H1 (cell line): ENCODE measurements at regions not wholly inside any gene's neighbourhood (a gene's known extent, or its start where the extent isn't known, plus 50 kb on each side); places are given as distances from the start of the nearest gene placed in this dataset.

Source experiments
- CTCF ChIA-PET: fragments of 300-600 bp; sonication (Branson Sonifier 250); formaldehyde crosslinking; loops from one replicate; lab custom pipeline; 2021; ENCODE audit not compliant: partially characterized antibody; lab: Charles Lee
- POLR2A ChIA-PET: fragments of 300-600 bp; sonication (Branson Sonifier 250); formaldehyde crosslinking; loops from one replicate; lab custom pipeline; 2021; ENCODE audit warnings: inconsistent platforms; ENCODE audit not compliant: partially characterized antibody; lab: Charles Lee
- DNase-seq, 2 experiments: peaks; one replicate each; pipeline versions ENCODE4 v3.0.0 to v3.0.0-alpha.2; 2010 to 2022; ENCODE audit warnings: low spot score in 2 of 2, low read depth in 1 of 2, mixed read lengths in 1 of 2
- FAIRE-seq: peaks from 2 replicates; lab custom pipeline; 2011; peaks lifted over from hg19 to GRCh38; lab: Jason Lieb, UNC
- H2AFZ ChIP-seq: 2 replicates; pipeline ENCODE4 v1.8.1; 2012; ENCODE audit warnings: low read length, inconsistent platforms
- H2AK5ac ChIP-seq: 2 replicates; pipeline ENCODE4 v1.6.1; 2013; ENCODE audit warnings: low read depth, low read length
- H2BK120ac ChIP-seq: replicated peaks from 2 replicates; pipeline ENCODE3; 2013; ENCODE audit warnings: low read depth, low read length, inconsistent platforms
- H2BK12ac ChIP-seq: 2 replicates; pipeline ENCODE4 v1.6.1; 2013; ENCODE audit warnings: low read depth, low read length
- H2BK15ac ChIP-seq: 2 replicates; pipeline ENCODE4 v1.6.1; 2013; ENCODE audit warnings: low read length
- H2BK20ac ChIP-seq: 2 replicates; pipeline ENCODE4 v1.6.1; 2013; ENCODE audit warnings: low read length
- H2BK5ac ChIP-seq: 2 replicates; pipeline ENCODE4 v1.6.1; 2013; ENCODE audit warnings: low read depth, low read length
- H3K14ac ChIP-seq: 2 replicates; pipeline ENCODE4 v1.6.1; 2013; ENCODE audit warnings: inconsistent platforms; ENCODE audit not compliant: insufficient read length
- H3K18ac ChIP-seq: 2 replicates; pipeline ENCODE4 v1.6.1; 2013; ENCODE audit warnings: low read length; ENCODE audit errors: extremely low read depth
- H3K23ac ChIP-seq: 2 replicates; pipeline ENCODE4 v1.6.1; 2013; ENCODE audit warnings: inconsistent platforms; ENCODE audit not compliant: insufficient read length
- H3K23me2 ChIP-seq: 2 replicates; pipeline ENCODE4 v1.6.1; 2013; ENCODE audit warnings: low read depth, low read length
- H3K27ac ChIP-seq: 2 replicates; pipeline ENCODE4 v1.6.1; 2011; ENCODE audit warnings: low read depth, low read length, inconsistent platforms
- H3K27me3 ChIP-seq, 4 experiments: replicated peaks in 1 of 4; 1 replicate in 1 of 4; 2 replicates in 3 of 4; pipeline versions ENCODE4 v1.6.1 to v1.8.1; 2011 to 2013; ENCODE audit warnings: low read length in 3 of 4, mild to moderate bottlenecking in 3 of 4, inconsistent platforms in 2 of 4, mixed read lengths in 2 of 4, moderate library complexity in 1 of 4; ENCODE audit not compliant: control insufficient read depth in 3 of 4, insufficient read depth in 3 of 4; ENCODE audit errors: extremely low read depth in 1 of 4
- H3K36me3 ChIP-seq, 4 experiments: 2 replicates each; pipeline versions ENCODE4 v1.6.1 to v1.8.1; 2011 to 2013; ENCODE audit warnings: mild to moderate bottlenecking in 4 of 4, low read length in 3 of 4, moderate library complexity in 2 of 4, control low read depth in 1 of 4, inconsistent platforms in 1 of 4; ENCODE audit not compliant: insufficient read depth in 4 of 4, control insufficient read depth in 2 of 4
- H3K4ac ChIP-seq: replicated peaks from 2 replicates; pipeline ENCODE3; 2013; ENCODE audit warnings: low read length, low read depth, mixed read lengths, inconsistent platforms; ENCODE audit not compliant: insufficient read length
- H3K4me1 ChIP-seq, 4 experiments: replicated peaks in 1 of 4; 1 replicate in 1 of 4; 2 replicates in 3 of 4; pipeline versions ENCODE4 v1.6.1 to v1.8.1; 2011 to 2013; ENCODE audit warnings: low read length in 3 of 4, inconsistent platforms in 2 of 4, mixed read lengths in 1 of 4; ENCODE audit not compliant: insufficient read depth in 4 of 4, control insufficient read depth in 3 of 4
- H3K4me2 ChIP-seq, 2 experiments: 2 replicates each; pipeline versions ENCODE4 v1.6.1 to v1.8.1; 2011 to 2013; ENCODE audit warnings: low read depth in 2 of 2, low read length in 2 of 2, control low read depth in 1 of 2, inconsistent platforms in 1 of 2, mild to moderate bottlenecking in 1 of 2; ENCODE audit not compliant: insufficient read depth in 1 of 2
- H3K4me3 ChIP-seq, 4 experiments: fragments of 200-600, 300-600 bp in 1 of 4; sonication (generic), shearing (Covaris generic), sonication (Bioruptor Twin) in 1 of 4; 2 replicates each; pipeline versions ENCODE4 v1.5.1 to v1.8.1; 2011 to 2016; ENCODE audit warnings: low read length in 4 of 4, low read depth in 3 of 4, control low read depth in 2 of 4, inconsistent platforms in 2 of 4, mild to moderate bottlenecking in 2 of 4, mixed read lengths in 1 of 4, moderate library complexity in 1 of 4; ENCODE audit not compliant: insufficient read depth in 2 of 4; ENCODE audit errors: extremely low read depth in 1 of 4
- H3K56ac ChIP-seq: replicated peaks from 2 replicates; pipeline ENCODE3; 2013; ENCODE audit warnings: low read depth, mild to moderate bottlenecking, mixed read lengths, low read length, inconsistent platforms; ENCODE audit not compliant: insufficient read length
- H3K79me1 ChIP-seq: 2 replicates; pipeline ENCODE4 v1.6.1; 2013; ENCODE audit warnings: low read depth, low read length, control low read depth
- H3K79me2 ChIP-seq, 2 experiments: 2 replicates each; pipeline versions ENCODE4 v1.6.1 to v1.8.1; 2012 to 2013; ENCODE audit warnings: low read length in 2 of 2, mild to moderate bottlenecking in 2 of 2, inconsistent platforms in 1 of 2; ENCODE audit not compliant: insufficient read depth in 2 of 2, control insufficient read depth in 1 of 2
- H3K9ac ChIP-seq, 4 experiments: replicated peaks in 1 of 4; 1 replicate in 1 of 4; 2 replicates in 3 of 4; pipeline versions ENCODE4 v1.6.1 to v1.8.1; 2011 to 2013; ENCODE audit warnings: low read depth in 3 of 4, low read length in 3 of 4, control low read depth in 2 of 4, mild to moderate bottlenecking in 2 of 4, moderate library complexity in 2 of 4, inconsistent platforms in 1 of 4; ENCODE audit errors: extremely low read depth in 1 of 4
- H3K9me3 ChIP-seq, 2 experiments: 2 replicates each; pipeline versions ENCODE4 v1.6.1 to v1.8.1; 2012 to 2013; ENCODE audit warnings: mild to moderate bottlenecking in 2 of 2, moderate library complexity in 2 of 2, control low read depth in 1 of 2, inconsistent platforms in 1 of 2, low read depth in 1 of 2, low read length in 1 of 2, mixed read lengths in 1 of 2; ENCODE audit not compliant: insufficient read depth in 2 of 2
- H4K20me1 ChIP-seq, 2 experiments: replicated peaks in 1 of 2; 2 replicates each; pipeline versions ENCODE3 to v1.8.1; 2011 to 2013; ENCODE audit warnings: inconsistent platforms in 2 of 2, low read length in 2 of 2, mild to moderate bottlenecking in 1 of 2; ENCODE audit not compliant: insufficient read depth in 2 of 2, control insufficient read depth in 1 of 2
- H4K5ac ChIP-seq: 2 replicates; pipeline ENCODE4 v1.6.1; 2013; ENCODE audit warnings: low read length, low read depth, mixed read lengths, inconsistent platforms; ENCODE audit not compliant: insufficient read length
- H4K8ac ChIP-seq: 2 replicates; pipeline ENCODE4 v1.8.0; 2013; ENCODE audit warnings: mild to moderate bottlenecking, moderate library complexity, low read length, inconsistent platforms; ENCODE audit not compliant: insufficient read depth; ENCODE audit errors: extremely low read depth
- H4K91ac ChIP-seq: replicated peaks from 2 replicates; pipeline ENCODE3; 2013; ENCODE audit warnings: low read length, mixed read lengths, inconsistent platforms; ENCODE audit not compliant: insufficient read length
- BACH1 ChIP-seq: IDR thresholded peaks from 2 replicates; pipeline ENCODE4 v1.6.1; 2012; ENCODE audit warnings: low read length, improper control_type of control experiment
- CBX8 ChIP-seq: fragments of 300-800, 300-1000 bp; sonication (generic); IDR thresholded peaks from 2 replicates; pipeline ENCODE4 v1.7.1; 2016; ENCODE audit warnings: low read depth, low read length, borderline replicate concordance
- EGR1 ChIP-seq: IDR thresholded peaks from 2 replicates; pipeline ENCODE4 v1.6.1; 2011; ENCODE audit warnings: low read depth, low read length, borderline replicate concordance
- HDAC6 ChIP-seq: IDR thresholded peaks from one replicate; pipeline ENCODE4 v1.7.1; 2012; ENCODE audit warnings: low read depth, mild to moderate bottlenecking, inconsistent platforms, low read length, moderate library complexity
- MAX ChIP-seq: IDR thresholded peaks from 2 replicates; pipeline ENCODE4 v1.6.1; 2012; ENCODE audit warnings: inconsistent platforms
- NRF1 ChIP-seq: IDR thresholded peaks from 2 replicates; pipeline ENCODE4 v1.6.1; 2011; ENCODE audit warnings: mild to moderate bottlenecking, low read depth, low read length, improper control_type of control experiment
- RBBP5 ChIP-seq: IDR thresholded peaks from 2 replicates; pipeline ENCODE4 v1.7.1; 2012; ENCODE audit warnings: low read depth, mild to moderate bottlenecking, inconsistent platforms, low read length, moderate library complexity, borderline replicate concordance
- SIN3A ChIP-seq, 2 experiments: IDR thresholded peaks in 1 of 2; conservative IDR thresholded peaks in 1 of 2; 2 replicates each; pipeline ENCODE4 v1.6.1; 2011 to 2012; ENCODE audit warnings: low read length in 2 of 2, improper control_type of control experiment in 1 of 2, low read depth in 1 of 2, mild to moderate bottlenecking in 1 of 2
- TAF1 ChIP-seq: IDR thresholded peaks from 2 replicates; pipeline ENCODE4 v1.6.1; 2011; ENCODE audit warnings: mild to moderate bottlenecking, low read depth, low read length
- TCF12 ChIP-seq: IDR thresholded peaks from 2 replicates; pipeline ENCODE4 v1.6.1; 2011; ENCODE audit warnings: low read depth, mild to moderate bottlenecking, low read length

- H3K9me3 ChIP-seq = no peaks in the 10 kb centered on the region
- no peak overlapping the region for H4K5ac ChIP-seq
- peaks cover 0 to 6% (median 2%) of the 10 kb centered on the region in 4 experiments; a peak in 3 of 7 replicates for H3K4me1 ChIP-seq
- no peak overlapping the region for H3K4me3 ChIP-seq
- H3K18ac ChIP-seq = no peak overlapping the region
- no peak overlapping the region for H2AK5ac ChIP-seq
- no peaks in the 10 kb centered on the region for H3K23me2 ChIP-seq
- H3K79me2 ChIP-seq = no peaks in the 10 kb centered on the region
- no peak overlapping the region for H3K27ac ChIP-seq
- no peak overlapping the region for H3K56ac ChIP-seq
- H3K36me3 ChIP-seq = no peaks in the 10 kb centered on the region
- FAIRE-seq (no peak), DNase-seq (no peak)
- no peak overlapping the region for H2AFZ ChIP-seq
- H2BK5ac ChIP-seq = no peak overlapping the region
- no peak overlapping the region; a peak in 1 of 4 replicates for H3K4me2 ChIP-seq
- TF ChIP-seq BACH1 (no peak), HDAC6 (no peak), EGR1 (no peak), RBBP5 (no peak), CBX8 (no peak), NRF1 (no peak), TCF12 (no peak), MAX (no peak), TAF1 (no peak), SIN3A (conservative IDR thresholded peaks at IDR 0.05 in 1 of 2, IDR thresholded peaks at IDR 0.05 in 1 of 2; ENCODE audit: low read depth in 1 of 2, low read length in 2 of 2) (no peak)
- H4K91ac ChIP-seq = no peak overlapping the region
- H3K27me3 ChIP-seq = no peaks in the 10 kb centered on the region; a peak in 2 of 7 replicates
- H3K9ac ChIP-seq = no peak overlapping the region
- no peak overlapping the region for H3K23ac ChIP-seq
- ChIA-PET CTCF (interaction anchor here (1.2 to 5.1 kb wide), 4 partner anchors 12 to 22 kb away, joined by 3 to 18 read pairs (median 3); no protein-coding TSS in a partner anchor), POLR2A (no interaction called here)
- H3K14ac ChIP-seq = no peak overlapping the region
- no peak overlapping the region for H2BK120ac ChIP-seq
- H2BK20ac ChIP-seq = no peak overlapping the region
- no peaks in the 10 kb centered on the region for H4K20me1 ChIP-seq
- no peak overlapping the region for H2BK15ac ChIP-seq
- no peak overlapping the region for H4K8ac ChIP-seq
- H3K79me1 ChIP-seq = no peaks in the 10 kb centered on the region
- H3K4ac ChIP-seq = no peak overlapping the region
- H2BK12ac ChIP-seq = no peak overlapping the region
Observed at GRCh38 chr3:31196261-31196660, 301.8 kb upstream of the GADL1 start.
